ENCODE measurements at regions not wholly inside any gene's neighbourhood (a gene's known extent, or its start where the extent isn't known, plus 50 kb on each side); places are given as distances from the start of the nearest gene placed in this dataset.

GRCh38 chr14:71780822-71781221, 151.4 kb upstream of the RGS6 start:
- TF ChIP-seq CTCF (conservative IDR thresholded peaks at IDR 0.05; ENCODE audit: low read length) (no peak), EZH2phosphoT487 (IDR thresholded peaks at IDR 0.05; ENCODE audit: borderline replicate concordance, low read depth, low read length) (no peak)
